ENCODE measurements at regions not wholly inside any gene's neighbourhood (a gene's known extent, or its start where the extent isn't known, plus 50 kb on each side); places are given as distances from the start of the nearest gene placed in this dataset.

GRCh38 chr3:174352227-174352626, 506.9 kb upstream of the NAALADL2 start:
- no peak for TF ChIP-seq POLR2A (IDR thresholded peaks at IDR 0.05)
- TF ChIP-seq CTCF (IDR thresholded peaks at IDR 0.05) = no peak

Data from gastroesophageal sphincter (tissue), 3 donors.